GM12878 (cell line): ENCODE measurements at regions not wholly inside any gene's neighbourhood (a gene's known extent, or its start where the extent isn't known, plus 50 kb on each side); places are given as distances from the start of the nearest gene placed in this dataset.

ENCODE experiments used
- CTCF ChIP-seq, 3 experiments: IDR thresholded peaks in 2 of 3; conservative IDR thresholded peaks in 1 of 3; 2 replicates each; pipeline ENCODE4 v1.5.1; 2011; ENCODE audit warnings: low read depth in 3 of 3, low read length in 3 of 3, mild to moderate bottlenecking in 3 of 3, control low read depth in 2 of 3, moderate library complexity in 2 of 3, inconsistent platforms in 1 of 3, mixed read lengths in 1 of 3; ENCODE audit not compliant: control insufficient read depth in 2 of 3, insufficient read depth in 1 of 3; ENCODE audit errors: extremely low read depth in 1 of 3
- EP300 ChIP-seq, 2 experiments: fragments of 150-350 bp in 1 of 2; IDR thresholded peaks; 2 replicates each; pipeline ENCODE4 v1.6.1; 2011 to 2012; ENCODE audit warnings: low read depth in 2 of 2, low read length in 2 of 2, borderline replicate concordance in 1 of 2, improper control_type of control experiment in 1 of 2, inconsistent platforms in 1 of 2; ENCODE audit not compliant: control insufficient read depth in 1 of 2
- EZH2 ChIP-seq: IDR thresholded peaks from 2 replicates; pipeline ENCODE4 v1.6.1; 2012; ENCODE audit warnings: low read depth, mild to moderate bottlenecking, control low read depth, inconsistent platforms, low read length, borderline replicate concordance; ENCODE audit not compliant: control insufficient read depth
- GABPA ChIP-seq: IDR thresholded peaks from 2 replicates; pipeline ENCODE4 v1.6.1; 2014; ENCODE audit warnings: antibody characterized with exemption, low read depth, mild to moderate bottlenecking, inconsistent platforms
- MLLT1 ChIP-seq: fragments of 450-650 bp; IDR thresholded peaks from 2 replicates; pipeline ENCODE4 v1.6.1; 2016; ENCODE audit warnings: mild to moderate bottlenecking
- RCOR1 ChIP-seq: conservative IDR thresholded peaks from 2 replicates; pipeline ENCODE4 v1.6.1; 2012; ENCODE audit warnings: low read depth, low read length, improper control_type of control experiment
- REST ChIP-seq: IDR thresholded peaks from 2 replicates; pipeline ENCODE4 v1.6.1; 2012; ENCODE audit warnings: mild to moderate bottlenecking, low read depth, low read length
- SREBF1 ChIP-seq: IDR thresholded peaks from 2 replicates; pipeline ENCODE4 v1.6.1; 2012; ENCODE audit warnings: mild to moderate bottlenecking, low read length
- SUZ12 ChIP-seq: fragments of 200-600 bp; sonication (generic); IDR thresholded peaks from one replicate; pipeline ENCODE4 v1.6.1; 2018; ENCODE audit warnings: antibody characterized with exemption, mild to moderate bottlenecking; ENCODE audit not compliant: unreplicated experiment
- TCF12 ChIP-seq: IDR thresholded peaks from 2 replicates; pipeline ENCODE4 v1.6.1; 2011; ENCODE audit warnings: low read depth, mild to moderate bottlenecking, low read length
- TCF7 ChIP-seq: IDR thresholded peaks from 2 replicates; pipeline ENCODE4 v1.6.1; 2014; ENCODE audit warnings: antibody characterized with exemption, borderline replicate concordance
- ZBTB33 ChIP-seq: fragments of 450-650 bp; IDR thresholded peaks from 2 replicates; pipeline ENCODE4 v1.6.1; 2017; ENCODE audit warnings: mild to moderate bottlenecking

GRCh38 chr14:44763356-44763755 is 198.4 kb downstream of the KLHL28 start:
- TF ChIP-seq SREBF1: no peak
- TF ChIP-seq MLLT1: no peak
- TF ChIP-seq TCF12: no peak
- no peak for TF ChIP-seq EZH2
- TF ChIP-seq CTCF (IDR thresholded peaks at IDR 0.05 in 2 of 3, conservative IDR thresholded peaks at IDR 0.05 in 1 of 3; ENCODE audit: control insufficient read depth in 2 of 3, extremely low read depth in 1 of 3, insufficient read depth in 1 of 3, low read depth in 3 of 3, low read length in 3 of 3): no peak
- no peak for TF ChIP-seq TCF7
- no peak for TF ChIP-seq ZBTB33
- no peak for TF ChIP-seq SUZ12
- no peak for TF ChIP-seq GABPA
- no peak for TF ChIP-seq REST
- TF ChIP-seq EP300 (IDR thresholded peaks at IDR 0.05; ENCODE audit: borderline replicate concordance in 1 of 2, control insufficient read depth in 1 of 2, low read depth in 2 of 2, low read length in 2 of 2): no peak
- no peak for TF ChIP-seq RCOR1
